AG10803 (cell line): ENCODE measurements at regions not wholly inside any gene's neighbourhood (a gene's known extent, or its start where the extent isn't known, plus 50 kb on each side); places are given as distances from the start of the nearest gene placed in this dataset.
A peak's percentile ranks its signal among the peaks of the same experiment; 100 is the strongest.

ENCODE experiments used
- DNase-seq: peaks from one replicate; pipeline ENCODE4 v3.0.0; 2010; ENCODE audit warnings: low read depth
- H3K4me3 ChIP-seq: 2 replicates; pipeline ENCODE4 v1.5.1; 2011; ENCODE audit warnings: mild to moderate bottlenecking, low read length, control low read depth
- TF ChIP-seq, protein P1 (sequence below): conservative IDR thresholded peaks from 2 replicates; pipeline ENCODE4 v1.5.1; 2011; ENCODE audit warnings: mild to moderate bottlenecking, low read length, control low read depth, inconsistent platforms

DNA sequence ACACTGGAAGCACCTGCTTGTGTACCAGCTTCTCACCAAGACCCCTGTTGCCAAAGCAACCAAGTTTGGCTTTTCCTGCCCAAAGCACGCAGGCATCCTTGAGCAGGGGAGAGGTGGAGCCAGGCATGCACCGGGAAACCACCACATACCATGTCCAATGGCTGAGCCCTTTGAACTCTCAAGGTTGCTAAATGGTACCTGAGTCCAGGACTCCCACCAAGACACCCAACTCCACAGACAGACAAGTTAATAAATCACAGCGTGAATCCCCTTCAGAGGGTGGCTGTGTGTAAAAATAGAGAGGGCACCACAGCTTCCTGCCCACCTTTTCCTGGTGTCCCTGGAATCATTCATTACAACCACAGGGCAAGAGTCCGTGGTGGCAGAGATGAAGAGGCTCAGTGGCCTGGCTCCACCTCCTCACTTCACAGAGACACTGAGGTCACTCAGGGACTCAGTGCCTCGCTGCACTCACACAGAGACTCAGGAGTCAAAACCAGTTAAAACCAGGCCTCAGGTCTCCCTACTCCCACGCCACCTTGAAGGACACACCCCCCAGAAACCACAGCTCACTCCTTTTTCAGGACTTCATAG is 143.7 kb downstream of the C5orf15 start:
- TF ChIP-seq, protein P1, sequence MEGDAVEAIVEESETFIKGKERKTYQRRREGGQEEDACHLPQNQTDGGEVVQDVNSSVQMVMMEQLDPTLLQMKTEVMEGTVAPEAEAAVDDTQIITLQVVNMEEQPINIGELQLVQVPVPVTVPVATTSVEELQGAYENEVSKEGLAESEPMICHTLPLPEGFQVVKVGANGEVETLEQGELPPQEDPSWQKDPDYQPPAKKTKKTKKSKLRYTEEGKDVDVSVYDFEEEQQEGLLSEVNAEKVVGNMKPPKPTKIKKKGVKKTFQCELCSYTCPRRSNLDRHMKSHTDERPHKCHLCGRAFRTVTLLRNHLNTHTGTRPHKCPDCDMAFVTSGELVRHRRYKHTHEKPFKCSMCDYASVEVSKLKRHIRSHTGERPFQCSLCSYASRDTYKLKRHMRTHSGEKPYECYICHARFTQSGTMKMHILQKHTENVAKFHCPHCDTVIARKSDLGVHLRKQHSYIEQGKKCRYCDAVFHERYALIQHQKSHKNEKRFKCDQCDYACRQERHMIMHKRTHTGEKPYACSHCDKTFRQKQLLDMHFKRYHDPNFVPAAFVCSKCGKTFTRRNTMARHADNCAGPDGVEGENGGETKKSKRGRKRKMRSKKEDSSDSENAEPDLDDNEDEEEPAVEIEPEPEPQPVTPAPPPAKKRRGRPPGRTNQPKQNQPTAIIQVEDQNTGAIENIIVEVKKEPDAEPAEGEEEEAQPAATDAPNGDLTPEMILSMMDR, result no peak
- no peak overlapping the region for H3K4me3 ChIP-seq
- no peak for DNase-seq

DNA sequence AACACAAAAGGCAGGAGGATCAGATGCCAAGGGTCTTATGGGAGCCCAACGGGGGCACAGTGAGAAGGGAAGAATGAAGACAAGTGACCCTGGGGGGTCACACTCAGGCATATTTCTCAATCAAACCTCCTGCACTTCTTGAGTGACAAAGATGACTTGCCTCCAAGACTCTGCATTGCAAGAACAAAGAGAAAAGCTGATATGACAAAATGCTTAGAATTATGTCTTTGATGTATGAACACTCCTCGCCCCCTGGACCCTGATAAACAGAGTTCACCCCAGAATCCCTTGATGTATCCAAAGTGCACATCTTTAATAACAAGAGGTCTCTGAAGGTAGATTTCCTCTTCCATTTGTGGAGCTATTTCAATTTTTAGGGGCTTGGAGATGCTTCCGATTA is 146.5 kb downstream of the C5orf15 start:
- no peak for DNase-seq
- TF ChIP-seq, protein P1, result no peak
- no peak overlapping the region for H3K4me3 ChIP-seq

DNA sequence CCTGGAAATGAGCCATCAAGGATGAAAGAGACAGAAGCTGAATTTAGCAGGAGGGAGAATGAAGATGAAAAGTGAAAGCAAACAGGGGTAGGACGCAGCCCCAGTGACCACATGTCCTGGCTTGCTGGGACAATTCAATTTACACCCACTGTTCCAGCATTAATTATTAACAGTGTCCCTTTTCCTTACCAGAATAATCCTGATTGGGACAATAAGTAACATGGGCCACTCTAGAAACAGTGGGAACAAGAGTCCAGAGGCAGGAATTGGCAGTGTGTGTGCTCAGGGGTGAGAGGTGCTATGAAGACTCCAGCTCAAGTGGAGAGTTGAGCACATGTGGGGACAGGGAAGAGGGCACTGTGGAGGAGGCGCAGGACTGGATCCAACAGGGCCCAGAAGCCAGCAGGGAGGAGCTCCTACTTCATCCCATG is 147.1 kb downstream of the C5orf15 start:
- H3K4me3 ChIP-seq, result no peak overlapping the region
- TF ChIP-seq, protein P1, result no peak
- DNase-seq, result no peak

DNA sequence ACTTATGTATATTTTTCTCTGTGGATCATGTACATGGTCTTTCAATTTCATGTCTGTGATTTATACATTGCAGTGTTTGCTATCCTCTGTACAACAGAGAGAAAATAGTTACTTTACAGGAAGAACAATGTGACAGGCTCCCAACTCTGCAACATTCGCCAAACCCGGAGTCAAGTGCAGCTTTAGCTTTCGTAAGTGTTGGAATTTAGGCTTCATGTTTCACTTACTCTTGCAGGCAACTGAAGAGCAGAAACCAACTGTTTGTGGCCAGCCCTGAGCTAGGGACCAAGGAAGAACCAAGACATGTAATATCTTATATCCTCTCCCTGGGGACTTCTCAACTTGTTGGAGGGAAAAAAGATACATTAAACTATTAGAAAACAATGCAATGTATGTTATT is 147.9 kb downstream of the C5orf15 start:
- peak; percentile 12 for DNase-seq
- TF ChIP-seq, protein P1, result no peak
- H3K4me3 ChIP-seq, result no peak overlapping the region

DNA sequence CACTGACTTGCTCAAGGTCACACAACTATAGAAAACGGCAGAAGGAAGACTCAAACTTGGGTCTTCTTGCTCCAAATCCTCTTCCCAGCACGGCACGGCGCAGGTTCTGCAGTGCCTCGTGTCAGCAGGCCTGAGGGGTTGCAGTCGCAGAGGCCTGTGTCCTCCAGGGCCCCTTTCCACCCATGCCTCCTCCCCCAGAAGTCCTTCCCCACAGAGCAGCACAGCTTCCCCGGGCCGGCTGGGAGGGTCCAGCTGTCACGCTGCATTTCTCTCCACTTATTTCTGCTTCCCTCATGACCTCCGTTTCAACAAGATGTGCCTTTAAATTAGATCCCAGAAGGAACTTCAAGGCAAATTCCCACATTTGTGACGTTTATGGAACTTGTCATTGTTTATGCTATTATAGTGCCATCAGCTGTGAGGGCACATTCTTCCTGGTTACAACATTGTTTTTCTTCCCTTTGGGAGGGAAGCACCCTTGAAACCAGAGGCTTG is 148.4 kb downstream of the C5orf15 start:
- H3K4me3 ChIP-seq, result no peak overlapping the region
- TF ChIP-seq, protein P1, result no peak
- no peak for DNase-seq

DNA sequence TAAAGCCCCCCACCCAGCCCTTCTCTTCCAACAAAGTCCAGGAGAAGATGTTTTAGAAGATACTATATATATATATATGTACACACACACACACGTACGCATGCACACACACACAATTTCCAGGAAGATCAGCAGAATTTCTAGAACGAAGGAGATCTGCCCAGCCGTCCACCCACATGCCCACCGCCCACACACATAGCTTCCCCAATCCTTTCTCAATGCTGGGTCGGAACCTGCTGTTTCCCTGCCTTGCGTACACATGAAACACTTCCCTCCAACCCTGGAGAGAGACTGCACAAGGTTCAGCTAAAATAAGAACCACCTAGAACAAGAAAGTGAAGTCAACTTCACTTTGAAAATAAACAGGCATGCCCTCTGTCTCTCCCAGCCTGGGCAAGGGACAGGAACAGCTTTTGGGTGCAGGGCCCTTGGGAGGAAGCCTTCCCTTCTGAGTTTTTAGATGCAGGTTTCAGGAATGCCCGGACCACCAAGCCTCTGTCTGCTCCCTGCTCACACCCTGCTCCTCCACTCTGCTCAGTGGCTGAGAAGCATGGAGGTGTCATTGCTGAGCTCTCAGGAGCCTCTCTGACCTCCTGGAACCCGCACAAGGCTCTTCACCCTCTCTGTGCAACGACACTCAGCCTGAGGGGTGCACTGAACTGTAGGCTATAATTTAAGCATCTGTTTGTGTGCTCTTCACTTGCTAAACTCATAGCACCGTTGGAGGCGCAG is 149.4 kb downstream of the C5orf15 start:
- TF ChIP-seq, protein P1, result no peak
- H3K4me3 ChIP-seq, result no peak overlapping the region
- DNase-seq, result no peak

DNA sequence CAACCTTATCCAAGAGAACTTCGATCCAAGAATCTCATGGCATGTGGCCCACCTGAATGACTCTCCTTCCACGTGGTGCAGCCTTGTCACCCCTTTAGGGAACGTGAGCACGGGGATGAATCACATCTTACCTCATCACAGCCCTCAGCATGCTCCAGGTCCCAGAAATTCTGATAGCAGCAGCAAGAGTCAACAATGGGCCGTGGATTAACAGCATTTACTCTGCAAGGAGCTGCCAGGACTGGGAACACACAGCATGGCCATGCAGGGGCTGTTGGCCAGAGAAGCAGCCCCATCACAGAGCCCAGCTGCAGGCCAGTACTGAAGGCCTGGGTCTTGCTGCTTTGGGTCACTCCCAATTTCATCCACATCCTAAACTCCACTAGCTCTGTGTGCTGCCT is 150.4 kb downstream of the C5orf15 start:
- TF ChIP-seq, protein P1, result no peak
- DNase-seq, result peak; percentile 8
- H3K4me3 ChIP-seq, result no peak overlapping the region
